ENCODE measurements at regions not wholly inside any gene's neighbourhood (a gene's known extent, or its start where the extent isn't known, plus 50 kb on each side); places are given as distances from the start of the nearest gene placed in this dataset.

DNA sequence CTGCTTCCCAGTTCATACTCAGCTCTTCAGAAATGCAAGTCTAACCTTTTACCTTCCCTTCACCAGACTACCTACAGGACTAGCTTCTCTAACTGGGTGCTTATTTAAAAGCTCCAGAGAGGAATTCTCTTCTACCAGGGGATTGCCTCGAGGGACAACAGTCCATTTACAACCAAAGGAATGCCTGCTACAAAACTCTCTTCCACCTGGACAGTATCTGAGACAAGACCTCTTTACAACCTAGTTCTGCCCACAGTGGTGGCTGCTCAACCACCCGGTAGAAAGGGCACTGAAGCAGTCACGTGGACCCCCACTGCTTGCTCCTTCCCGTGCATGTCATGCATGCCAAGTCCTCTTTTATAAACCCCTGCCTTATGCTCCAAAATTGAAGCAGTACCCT, 158.1 kb upstream of the ANXA10 start:
- 87% methylated on average over 4 of the region's 4 CpGs for WGBS

DNA sequence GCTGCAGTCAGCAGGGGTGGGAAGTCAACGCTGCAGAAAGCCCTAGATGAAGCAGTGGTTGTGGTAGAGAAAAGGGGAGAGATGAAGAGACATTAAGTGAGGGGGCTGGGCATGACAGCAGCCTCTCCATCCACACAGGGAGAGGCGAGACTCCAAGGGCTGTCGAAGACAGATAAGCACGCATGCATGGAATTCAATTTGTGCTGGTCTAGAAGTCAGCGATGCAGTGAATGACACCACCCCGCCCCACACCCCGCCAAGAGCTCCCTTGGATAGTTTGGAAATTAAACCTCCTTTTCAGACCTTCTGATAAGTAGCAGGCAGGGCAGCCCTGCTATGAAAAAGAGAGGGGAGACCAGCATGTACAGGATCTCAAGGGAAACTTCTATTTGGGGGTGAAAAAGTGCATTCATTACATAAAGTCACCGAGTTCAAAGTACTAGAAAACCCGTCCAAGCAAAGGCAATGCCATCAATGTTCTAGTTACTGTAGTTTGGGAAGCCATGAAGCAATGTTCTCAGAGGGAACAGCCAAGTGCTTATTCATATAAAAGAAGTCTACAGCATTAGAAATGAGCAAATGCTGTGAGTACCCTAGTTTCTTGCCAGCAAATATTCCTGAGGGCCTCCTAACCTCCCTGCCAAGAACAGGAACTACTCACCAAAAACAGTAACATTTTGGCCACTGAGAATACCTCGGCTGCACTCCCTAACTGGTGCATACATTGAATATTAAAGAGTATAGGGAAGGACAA, 152.3 kb upstream of the ANXA10 start:
- 91% methylated on average over 9 of the region's 10 CpGs for WGBS
- no peak overlapping the region for H3K4me3 ChIP-seq (ENCODE audit: low read length)
- no peaks in the 10 kb centered on the region for H3K27me3 ChIP-seq (ENCODE audit: insufficient read depth, low read length)
- H3K9ac ChIP-seq (ENCODE audit: low read depth, low read length) = no peak overlapping the region
- H3K9me3 ChIP-seq (ENCODE audit: insufficient read depth, low read depth, low read length) = no peaks in the 10 kb centered on the region
- peaks cover 5% of the 10 kb centered on the region; the same call in 1 of the 2 replicates for H3K4me1 ChIP-seq (ENCODE audit: insufficient read depth, low read length)
- H3K36me3 ChIP-seq (ENCODE audit: insufficient read depth, low read length) = no peaks in the 10 kb centered on the region
- H3K27ac ChIP-seq (ENCODE audit: low read depth, low read length) = no peak overlapping the region

More for the DNA sequence above, 158.1 kb upstream of the ANXA10 start:
- Histone ChIP-seq H3K9me3 (ENCODE audit: insufficient read depth, low read depth, low read length) (no peaks in the 10 kb centered on the region), H3K4me3 (ENCODE audit: low read length) (no peak overlapping the region), H3K9ac (ENCODE audit: low read depth, low read length) (no peak overlapping the region), H3K27ac (ENCODE audit: low read depth, low read length) (no peak overlapping the region), H3K27me3 (ENCODE audit: insufficient read depth, low read length) (no peaks in the 10 kb centered on the region), H3K4me1 (ENCODE audit: insufficient read depth, low read length) (peaks cover 21% of the 10 kb centered on the region), H3K36me3 (ENCODE audit: insufficient read depth, low read length) (no peaks in the 10 kb centered on the region)

DNA sequence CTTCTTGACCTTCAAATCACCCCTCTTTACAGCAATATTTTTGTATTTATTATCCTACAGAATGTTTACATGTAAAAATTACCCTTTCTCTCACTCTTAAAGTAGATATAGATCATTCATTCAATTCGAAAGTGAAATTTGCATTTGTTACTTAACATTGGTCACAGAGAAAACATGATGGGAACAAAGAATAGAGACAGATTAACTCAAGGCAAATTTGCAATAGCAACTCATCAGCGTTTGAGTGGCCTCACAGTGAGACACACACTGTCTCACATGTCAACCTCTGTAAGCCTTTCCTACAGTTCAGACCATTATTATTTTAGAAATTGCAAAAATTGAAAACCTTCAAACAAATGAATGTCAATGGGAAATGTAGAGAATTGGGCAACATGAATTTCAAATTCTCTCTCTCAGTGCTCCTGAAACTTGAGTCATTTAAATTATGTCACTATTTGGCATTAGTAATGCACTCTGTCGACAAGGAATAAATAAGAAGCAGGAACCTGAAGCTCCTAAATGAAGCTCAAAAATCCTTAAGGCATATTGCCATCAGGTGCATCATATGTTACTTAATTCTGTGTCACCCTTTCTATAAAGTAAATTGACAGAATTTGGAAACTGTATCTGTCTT, 148.3 kb upstream of the ANXA10 start:
- no peaks in the 10 kb centered on the region for H3K27me3 ChIP-seq (ENCODE audit: insufficient read depth, low read length)
- no peaks in the 10 kb centered on the region for H3K9me3 ChIP-seq (ENCODE audit: insufficient read depth, low read depth, low read length)
- H3K9ac ChIP-seq (ENCODE audit: low read depth, low read length) = no peak overlapping the region
- H3K4me3 ChIP-seq (ENCODE audit: low read length) = no peak overlapping the region
- peaks cover 5% of the 10 kb centered on the region; the same call in 1 of the 2 replicates for H3K4me1 ChIP-seq (ENCODE audit: insufficient read depth, low read length)
- WGBS = 62% methylated on average over 3 of the region's 3 CpGs
- H3K36me3 ChIP-seq (ENCODE audit: insufficient read depth, low read length) = no peaks in the 10 kb centered on the region
- no peak overlapping the region; the same call in 1 of the 2 replicates for H3K27ac ChIP-seq (ENCODE audit: low read depth, low read length)

GRCh38 chr4:167944721-167945120, 147.6 kb upstream of the ANXA10 start:
- Histone ChIP-seq H3K9me3 (ENCODE audit: insufficient read depth, low read depth, low read length) (no peaks in the 10 kb centered on the region), H3K4me1 (ENCODE audit: insufficient read depth, low read length) (peaks cover 5% of the 10 kb centered on the region; the same call in 1 of the 2 replicates)
- WGBS = 93% methylated on average over 2 of the region's 2 CpGs

DNA sequence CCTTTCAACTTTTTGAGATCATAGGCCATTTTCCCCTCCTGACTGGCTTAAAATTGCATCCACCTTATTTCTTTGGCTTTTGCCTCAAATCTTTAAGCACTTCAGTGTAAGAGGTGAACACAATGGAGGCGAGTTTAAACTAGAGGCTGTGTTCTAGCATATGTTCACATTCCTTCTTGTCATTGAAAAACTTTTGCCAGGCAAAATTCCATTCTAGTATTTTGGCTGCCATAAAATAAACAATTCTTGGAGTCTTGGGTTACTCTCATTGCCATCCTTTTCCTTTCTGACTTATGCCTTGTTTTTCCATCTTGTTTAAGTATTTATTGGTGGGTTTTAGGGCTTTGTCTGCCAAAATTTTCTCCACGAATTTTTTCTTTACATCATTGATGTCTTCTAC, 137.3 kb upstream of the ANXA10 start:
- Histone ChIP-seq H3K9me3 (ENCODE audit: insufficient read depth, low read depth, low read length) (peaks cover 38% of the 10 kb centered on the region), H3K4me3 (ENCODE audit: low read length) (no peak overlapping the region), H3K4me1 (ENCODE audit: insufficient read depth, low read length) (no peaks in the 10 kb centered on the region), H3K27ac (ENCODE audit: low read depth, low read length) (no peak overlapping the region), H3K36me3 (ENCODE audit: insufficient read depth, low read length) (no peaks in the 10 kb centered on the region), H3K27me3 (ENCODE audit: insufficient read depth, low read length) (no peaks in the 10 kb centered on the region), H3K9ac (ENCODE audit: low read depth, low read length) (no peak overlapping the region)
- 93% methylated on average over 1 of the region's 2 CpGs for WGBS

More at GRCh38 chr4:167944721-167945120, 147.6 kb upstream of the ANXA10 start:
- no peaks in the 10 kb centered on the region for H3K36me3 ChIP-seq (ENCODE audit: insufficient read depth, low read length)
- no peak overlapping the region for H3K27ac ChIP-seq (ENCODE audit: low read depth, low read length)
- H3K4me3 ChIP-seq (ENCODE audit: low read length) = no peak overlapping the region
- H3K27me3 ChIP-seq (ENCODE audit: insufficient read depth, low read length) = no peaks in the 10 kb centered on the region
- no peak overlapping the region for H3K9ac ChIP-seq (ENCODE audit: low read depth, low read length)

GRCh38 chr4:167956676-167957075, 135.7 kb upstream of the ANXA10 start:
- Histone ChIP-seq H3K4me3 (ENCODE audit: low read length) (no peak overlapping the region), H3K9ac (ENCODE audit: low read depth, low read length) (no peak overlapping the region), H3K36me3 (ENCODE audit: insufficient read depth, low read length) (no peaks in the 10 kb centered on the region)

DNA sequence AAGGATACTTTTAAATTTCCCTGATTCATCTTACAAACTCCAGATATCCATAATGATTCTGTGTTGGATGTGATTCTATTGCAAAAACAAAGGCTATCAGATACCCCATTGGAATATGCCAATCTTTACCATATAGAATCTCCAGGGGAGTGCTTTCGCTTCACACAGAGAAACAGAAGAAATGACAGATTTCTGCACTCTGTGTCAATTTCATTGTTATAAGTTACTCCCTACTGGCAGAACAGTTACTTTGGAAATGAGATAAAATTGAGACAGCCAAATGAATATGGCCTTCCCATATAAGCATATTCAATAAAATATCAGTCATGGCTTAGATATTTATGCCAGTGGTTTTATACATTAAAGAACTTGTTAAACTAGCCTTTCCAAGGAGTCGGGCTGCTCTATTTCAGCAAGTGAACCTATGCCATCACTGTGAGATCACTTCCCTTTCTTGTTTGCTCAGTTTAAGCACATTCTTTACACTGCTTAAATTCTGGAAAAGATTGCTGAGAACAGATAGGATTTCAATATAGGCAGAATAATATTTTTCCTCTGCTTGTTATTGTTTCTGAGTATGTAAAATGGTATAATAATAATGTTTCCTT, 127.5 kb upstream of the ANXA10 start:
- 100% methylated on average over 2 of the region's 2 CpGs for WGBS
- Histone ChIP-seq H3K4me1 (ENCODE audit: insufficient read depth, low read length) (peaks cover 9% of the 10 kb centered on the region; the same call in 1 of the 2 replicates), H3K9ac (ENCODE audit: low read depth, low read length) (no peak overlapping the region), H3K4me3 (ENCODE audit: low read length) (no peak overlapping the region), H3K9me3 (ENCODE audit: insufficient read depth, low read depth, low read length) (0 out of 2 replicates have a peak, but pooled peaks cover 2% of the 10 kb centered on the region), H3K27me3 (ENCODE audit: insufficient read depth, low read length) (no peaks in the 10 kb centered on the region), H3K36me3 (ENCODE audit: insufficient read depth, low read length) (no peaks in the 10 kb centered on the region), H3K27ac (ENCODE audit: low read depth, low read length) (no peak overlapping the region)

More at GRCh38 chr4:167956676-167957075, 135.7 kb upstream of the ANXA10 start:
- no peaks in the 10 kb centered on the region for H3K27me3 ChIP-seq (ENCODE audit: insufficient read depth, low read length)
- H3K27ac ChIP-seq (ENCODE audit: low read depth, low read length) = no peak overlapping the region
- no peaks in the 10 kb centered on the region for H3K4me1 ChIP-seq (ENCODE audit: insufficient read depth, low read length)
- H3K9me3 ChIP-seq (ENCODE audit: insufficient read depth, low read depth, low read length) = peaks cover 38% of the 10 kb centered on the region

- Histone ChIP-seq H3K27ac (ENCODE audit: low read depth, low read length) (no peak overlapping the region), H3K9ac (ENCODE audit: low read depth, low read length) (no peak overlapping the region), H3K4me3 (ENCODE audit: low read length) (no peak overlapping the region), H3K27me3 (ENCODE audit: insufficient read depth, low read length) (no peaks in the 10 kb centered on the region), H3K9me3 (ENCODE audit: insufficient read depth, low read depth, low read length) (0 out of 2 replicates have a peak, but pooled peaks cover 2% of the 10 kb centered on the region), H3K36me3 (ENCODE audit: insufficient read depth, low read length) (no peaks in the 10 kb centered on the region), H3K4me1 (ENCODE audit: insufficient read depth, low read length) (peaks cover 9% of the 10 kb centered on the region; the same call in 1 of the 2 replicates)
- WGBS = 88% methylated on average over 1 of the region's 2 CpGs
These were observed 126.2 kb upstream of the ANXA10 start for GRCh38 chr4:167966143-167966542.

- Histone ChIP-seq H3K4me3 (ENCODE audit: low read length) (no peak overlapping the region), H3K9me3 (ENCODE audit: insufficient read depth, low read depth, low read length) (peaks cover 36% of the 10 kb centered on the region), H3K27ac (ENCODE audit: low read depth, low read length) (no peak overlapping the region), H3K9ac (ENCODE audit: low read depth, low read length) (no peak overlapping the region), H3K4me1 (ENCODE audit: insufficient read depth, low read length) (no peaks in the 10 kb centered on the region), H3K27me3 (ENCODE audit: insufficient read depth, low read length) (no peaks in the 10 kb centered on the region), H3K36me3 (ENCODE audit: insufficient read depth, low read length) (no peaks in the 10 kb centered on the region)
These were observed 118.8 kb upstream of the ANXA10 start for GRCh38 chr4:167973513-167973912.

DNA sequence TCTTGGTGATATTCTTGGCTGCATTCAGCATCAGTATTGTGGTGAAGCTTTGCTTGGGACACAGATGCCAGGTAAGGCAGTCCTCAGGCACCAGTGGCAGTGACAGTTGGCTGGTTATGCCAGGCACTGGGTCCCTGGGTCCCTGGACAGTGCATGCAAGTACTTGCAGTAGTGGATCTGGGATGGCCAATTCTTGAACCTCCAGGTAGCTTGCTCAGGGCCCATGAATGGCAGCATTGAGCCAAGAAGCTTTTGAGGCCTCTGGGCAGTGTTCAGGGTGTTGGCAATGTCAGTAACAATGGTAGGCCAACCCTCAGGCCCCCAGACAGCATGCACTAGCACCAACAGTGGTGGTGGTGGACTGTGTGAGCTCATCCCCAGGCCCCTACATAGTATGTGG, 106.8 kb upstream of the ANXA10 start:
- Histone ChIP-seq H3K9me3 (ENCODE audit: insufficient read depth, low read depth, low read length) (no peaks in the 10 kb centered on the region), H3K36me3 (ENCODE audit: insufficient read depth, low read length) (no peaks in the 10 kb centered on the region)

DNA sequence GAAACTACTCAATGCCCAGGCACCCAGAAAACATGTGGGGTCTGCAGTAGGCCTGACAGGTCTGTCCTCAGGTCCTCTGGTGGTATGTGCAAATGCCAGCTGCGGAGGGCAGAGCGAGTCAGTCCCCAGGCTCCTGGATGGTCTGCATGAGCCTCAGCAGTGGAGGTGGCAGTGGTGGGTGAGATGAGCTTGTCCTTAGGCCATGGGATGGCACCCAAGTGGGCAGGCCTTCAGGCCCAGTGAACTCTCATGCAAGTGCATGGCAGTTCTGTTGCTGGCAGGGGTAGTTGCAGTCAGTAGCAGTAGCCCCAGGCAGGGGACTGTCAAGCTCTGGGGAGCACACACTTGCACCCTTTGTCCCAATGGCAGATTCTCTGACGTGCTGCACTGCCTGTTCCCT, 106.3 kb upstream of the ANXA10 start:
- WGBS = 92% methylated on average over 3 of the region's 3 CpGs
- H3K27ac ChIP-seq (ENCODE audit: low read depth, low read length) = no peak overlapping the region
- H3K36me3 ChIP-seq (ENCODE audit: insufficient read depth, low read length) = no peaks in the 10 kb centered on the region
- H3K27me3 ChIP-seq (ENCODE audit: insufficient read depth, low read length) = no peaks in the 10 kb centered on the region
- H3K4me3 ChIP-seq (ENCODE audit: low read length) = no peak overlapping the region
- no peaks in the 10 kb centered on the region for H3K9me3 ChIP-seq (ENCODE audit: insufficient read depth, low read depth, low read length)
- no peak overlapping the region for H3K9ac ChIP-seq (ENCODE audit: low read depth, low read length)
- H3K4me1 ChIP-seq (ENCODE audit: insufficient read depth, low read length) = no peaks in the 10 kb centered on the region

More for the DNA sequence above, 106.8 kb upstream of the ANXA10 start:
- Histone ChIP-seq H3K9ac (ENCODE audit: low read depth, low read length) (no peak overlapping the region), H3K4me3 (ENCODE audit: low read length) (no peak overlapping the region), H3K4me1 (ENCODE audit: insufficient read depth, low read length) (no peaks in the 10 kb centered on the region), H3K27me3 (ENCODE audit: insufficient read depth, low read length) (no peaks in the 10 kb centered on the region), H3K27ac (ENCODE audit: low read depth, low read length) (no peak overlapping the region)
